ENCODE measurements at regions not wholly inside any gene's neighbourhood (a gene's known extent, or its start where the extent isn't known, plus 50 kb on each side); places are given as distances from the start of the nearest gene placed in this dataset.

- dilution Hi-C loops (cut with HindIII; ENCODE audit: low sequenced_read_pairs, unreplicated experiment) = no loop called here
- BruUV-seq (replicated peaks) = no TSS peak
- no peaks in the 10 kb centered on the region for H3K4me1 ChIP-seq (ENCODE audit: control insufficient read depth, insufficient read depth, low read length)
Observed at GRCh38 chr17:6020376-6021010, 49.7 kb upstream of the WSCD1 start.

More at GRCh38 chr17:6020376-6021010, 49.7 kb upstream of the WSCD1 start:
- no peaks in the 10 kb centered on the region for H3K36me3 ChIP-seq (ENCODE audit: control insufficient read depth, insufficient read depth, low read length)
- H4K8ac ChIP-seq (ENCODE audit: low read depth in 2 of 2, low read length in 2 of 2) = no peak overlapping the region
- DNase-seq = no peak
- H3K4ac ChIP-seq (ENCODE audit: low read depth, low read length) = no peak overlapping the region
- TF ChIP-seq CEBPB (IDR thresholded peaks at IDR 0.05; ENCODE audit: low read depth, low read length) (no peak), POLR2A (IDR thresholded peaks at IDR 0.05; ENCODE audit: low read depth, low read length) (no peak), SMC3 (IDR thresholded peaks at IDR 0.05; ENCODE audit: low read depth, low read length) (no peak), CHD1 (IDR thresholded peaks at IDR 0.05; ENCODE audit: low read depth, low read length) (no peak), FOS (IDR thresholded peaks at IDR 0.05; ENCODE audit: low read depth, low read length) (no peak), RFX5 (IDR thresholded peaks at IDR 0.05; ENCODE audit: low read depth, low read length) (no peak), MAFK (IDR thresholded peaks at IDR 0.05; ENCODE audit: low read depth, low read length) (no peak), MAZ (IDR thresholded peaks at IDR 0.05; ENCODE audit: borderline replicate concordance, low read depth, low read length) (no peak), NFE2L2 (IDR thresholded peaks at IDR 0.05; ENCODE audit: low read depth, low read length) (no peak), BHLHE40 (IDR thresholded peaks at IDR 0.05; ENCODE audit: low read depth, low read length) (no peak)
- no peaks in the 10 kb centered on the region for H3K79me1 ChIP-seq (ENCODE audit: low read depth in 1 of 2, low read length in 2 of 2)
- no peak overlapping the region for H4K91ac ChIP-seq (ENCODE audit: insufficient read depth, low read depth, low read length)
- peaks cover 8% of the 10 kb centered on the region for H3K9me3 ChIP-seq (ENCODE audit: control insufficient read depth, insufficient read depth, low read length)
- no peak overlapping the region for H2AFZ ChIP-seq (replicated peaks; ENCODE audit: low read length, poor library complexity)
- no peak overlapping the region for H3K14ac ChIP-seq (replicated peaks; ENCODE audit: low read depth, low read length)
- H3K27ac ChIP-seq (ENCODE audit: insufficient read depth, low read length) = no peak overlapping the region
- no peak overlapping the region for H2AK5ac ChIP-seq (ENCODE audit: low read depth, low read length)
- in situ Hi-C loops (cut with MboI; ENCODE audit: low sequenced_read_pairs) = no loop called here
- H3K4me2 ChIP-seq (ENCODE audit: low read depth, low read length) = no peak overlapping the region
- no peak overlapping the region for H3K9ac ChIP-seq (ENCODE audit: low read depth, low read length)
- no peak overlapping the region for H3K56ac ChIP-seq (ENCODE audit: extremely low read depth, insufficient read depth, low read length)
- ChIA-PET POLR2A (ENCODE audit: unreplicated experiment) (no interaction called here), CTCF (no interaction called here)
- H3K9me1 ChIP-seq (ENCODE audit: insufficient read depth, low read length) = no peaks in the 10 kb centered on the region
- no peak overlapping the region for H2AK9ac ChIP-seq (replicated peaks; ENCODE audit: low read depth, low read length, poor library complexity)
- H2BK120ac ChIP-seq (ENCODE audit: low read depth, low read length) = no peak overlapping the region
- ATAC-seq (ENCODE audit: low read depth) = no peak
- intact Hi-C loops (cut with micrococcal nuclease) = no loop called here
- no peak overlapping the region for H3K4me3 ChIP-seq (ENCODE audit: insufficient read depth, low read depth, low read length)
- no peak overlapping the region for H2BK15ac ChIP-seq (ENCODE audit: low read depth, low read length)
- no peak overlapping the region for H3K18ac ChIP-seq (ENCODE audit: low read depth, low read length)
- WGBS, 2 experiments (ENCODE audit: extremely low coverage in 2 of 2, insufficient read length in 1 of 2) = 0% methylated on average over 2 of the region's 3 CpGs; no CpG with 5 or more reads in 1 of the 2 experiments
- H4K20me1 ChIP-seq (ENCODE audit: insufficient read depth, low read length) = no peaks in the 10 kb centered on the region
- no peak overlapping the region for H2BK5ac ChIP-seq (ENCODE audit: low read depth, low read length, poor library complexity, severe bottlenecking)
- H4K5ac ChIP-seq (ENCODE audit: low read depth, low read length) = no peak overlapping the region
- H3K23ac ChIP-seq (ENCODE audit: low read depth, low read length) = no peak overlapping the region
- no peaks in the 10 kb centered on the region for H3K27me3 ChIP-seq (ENCODE audit: control insufficient read depth, insufficient read depth, low read length)
- H2BK20ac ChIP-seq (ENCODE audit: low read depth, low read length) = no peak overlapping the region
